Cardiac muscle cell (in vitro differentiated cells and primary cell): ENCODE measurements at regions not wholly inside any gene's neighbourhood (a gene's known extent, or its start where the extent isn't known, plus 50 kb on each side); places are given as distances from the start of the nearest gene placed in this dataset.

Experiments used
- DNase-seq, 2 donors: peaks; one replicate each; pipeline versions ENCODE4 v3.0.0 to v3.0.0-alpha.2; 2010 to 2017; ENCODE audit warnings: low read depth in 1 of 2, low spot score in 1 of 2
- H3K27ac ChIP-seq: fragments of 200-600 bp; sonication (generic); 2 replicates; pipeline ENCODE4 v1.5.1; 2016
- H3K27me3 ChIP-seq: fragments of 200-600 bp; sonication (generic); 2 replicates; pipeline ENCODE4 v1.6.0; 2016; ENCODE audit warnings: control low read depth
- H3K36me3 ChIP-seq: fragments of 200-600 bp; sonication (generic); 2 replicates; pipeline ENCODE4 v1.5.1; 2016; ENCODE audit warnings: control low read depth
- H3K4me1 ChIP-seq: fragments of 200-600 bp; sonication (generic); 2 replicates; pipeline ENCODE4 v1.8.1; 2017; ENCODE audit warnings: low read depth, mild to moderate bottlenecking, mixed run types
- H3K4me3 ChIP-seq: fragments of 200-600 bp; sonication (generic); 2 replicates; pipeline ENCODE4 v1.5.1; 2016; ENCODE audit warnings: mild to moderate bottlenecking
- H3K9me3 ChIP-seq: fragments of 200-600 bp; sonication (generic); 2 replicates; pipeline ENCODE4 v1.5.1; 2017; ENCODE audit warnings: low read depth, mild to moderate bottlenecking, control low read depth
- CTCF ChIP-seq: IDR thresholded peaks from 2 replicates; pipeline ENCODE4 v1.5.1; 2012; ENCODE audit warnings: low read depth, mild to moderate bottlenecking, low read length

GRCh38 chr13:21944610-21945009 lies 273.7 kb downstream of the FGF9 start:
- Histone ChIP-seq H3K4me1 (no peaks in the 10 kb centered on the region), H3K27ac (no peak overlapping the region), H3K4me3 (no peak overlapping the region), H3K27me3 (no peaks in the 10 kb centered on the region), H3K36me3 (no peaks in the 10 kb centered on the region), H3K9me3 (no peaks in the 10 kb centered on the region)
- DNase-seq = no peak
- no peak for TF ChIP-seq CTCF

- DNase-seq = no peak
- TF ChIP-seq CTCF = no peak
- Histone ChIP-seq H3K4me3 (no peak overlapping the region), H3K27ac (no peak overlapping the region), H3K4me1 (no peaks in the 10 kb centered on the region), H3K27me3 (no peaks in the 10 kb centered on the region), H3K9me3 (no peaks in the 10 kb centered on the region), H3K36me3 (no peaks in the 10 kb centered on the region)
Measured at GRCh38 chr13:21945195-21945594, 274.3 kb downstream of the FGF9 start.

- Histone ChIP-seq H3K27me3 (no peaks in the 10 kb centered on the region), H3K9me3 (no peaks in the 10 kb centered on the region), H3K4me1 (no peaks in the 10 kb centered on the region), H3K27ac (no peak overlapping the region), H3K4me3 (no peak overlapping the region), H3K36me3 (no peaks in the 10 kb centered on the region)
- no peak for DNase-seq
- no peak for TF ChIP-seq CTCF
Measured at GRCh38 chr13:21946964-21947363, 276.1 kb downstream of the FGF9 start.

GRCh38 chr13:21948769-21949474 lies 278.0 kb downstream of the FGF9 start:
- DNase-seq = no peak
- Histone ChIP-seq H3K4me3 (no peak overlapping the region), H3K9me3 (no peaks in the 10 kb centered on the region), H3K27me3 (no peaks in the 10 kb centered on the region), H3K36me3 (no peaks in the 10 kb centered on the region), H3K27ac (no peak overlapping the region), H3K4me1 (no peaks in the 10 kb centered on the region)
- TF ChIP-seq CTCF = no peak

GRCh38 chr13:21949818-21950429 lies 279.1 kb downstream of the FGF9 start:
- no peaks in the 10 kb centered on the region for H3K4me1 ChIP-seq
- no peak for DNase-seq
- H3K36me3 ChIP-seq = no peaks in the 10 kb centered on the region
- no peaks in the 10 kb centered on the region for H3K9me3 ChIP-seq
- H3K27ac ChIP-seq = no peak overlapping the region
- H3K27me3 ChIP-seq = no peaks in the 10 kb centered on the region
- no peak overlapping the region for H3K4me3 ChIP-seq
- TF ChIP-seq CTCF = no peak
